ENCODE measurements at regions not wholly inside any gene's neighbourhood (a gene's known extent, or its start where the extent isn't known, plus 50 kb on each side); places are given as distances from the start of the nearest gene placed in this dataset.
"Not testable (repeated sequence)": the region's sequence is repeated elsewhere in the genome, so short reads cannot be mapped to it uniquely, and the experiment has no call there.

DNA sequence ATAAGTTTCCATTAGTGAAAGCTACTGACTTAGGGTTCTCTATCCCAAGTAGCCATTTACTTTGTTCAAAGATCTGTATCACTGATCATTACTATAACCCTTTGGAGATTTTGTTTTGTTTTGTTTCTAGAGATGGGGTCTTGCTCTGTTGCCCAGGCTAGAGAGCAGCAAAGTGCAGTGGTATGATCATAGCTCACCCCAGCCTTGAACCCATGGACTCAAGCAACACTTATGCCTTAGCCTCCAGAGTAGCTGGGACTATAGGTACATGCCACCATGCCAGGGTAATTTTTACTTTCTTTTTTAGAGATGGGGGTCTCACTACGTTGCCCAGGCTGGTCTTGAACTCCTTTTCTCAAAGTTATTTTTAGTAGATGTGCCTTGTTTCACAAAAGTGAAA lies 154.7 kb downstream of the KCNJ2 start:
- no peak for DNase-seq

DNA sequence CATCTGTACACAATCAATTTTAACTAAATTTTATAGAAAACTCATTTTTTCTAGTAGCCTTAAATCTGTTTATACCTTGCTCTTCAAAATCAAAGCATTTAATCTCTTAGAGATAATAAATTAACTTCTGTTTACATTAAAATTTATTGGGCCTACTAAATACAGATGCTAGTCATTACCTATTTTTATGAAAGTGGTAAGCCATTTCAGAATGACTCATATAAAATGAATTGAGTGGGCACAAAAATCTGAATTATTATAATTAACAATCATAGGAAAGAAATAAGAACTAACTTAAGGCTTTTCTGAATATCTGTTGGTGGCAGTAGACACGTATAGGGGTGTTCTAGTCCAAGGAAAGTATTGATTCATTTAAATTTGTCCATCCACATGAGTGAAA lies 157.9 kb downstream of the KCNJ2 start:
- DNase-seq = no peak

DNA sequence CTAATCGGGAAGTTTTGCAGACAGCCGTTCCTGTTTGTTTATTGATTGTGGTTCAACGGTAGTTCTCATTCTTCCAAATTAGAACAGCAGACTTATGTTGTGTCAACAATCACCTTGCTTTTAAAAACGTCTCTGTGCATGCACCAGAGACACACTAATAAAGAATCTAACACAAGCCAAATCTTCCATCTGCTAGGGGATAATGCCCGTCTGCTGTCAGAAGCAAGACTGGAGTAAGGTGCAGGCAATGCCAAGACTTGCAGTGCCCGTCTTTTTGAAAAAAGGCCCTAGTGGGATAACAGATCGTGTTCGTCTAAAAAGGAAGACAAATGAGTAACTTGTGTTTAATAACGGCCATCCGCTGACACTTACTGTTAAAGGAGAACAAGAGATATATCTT lies 158.4 kb downstream of the KCNJ2 start:
- DNase-seq = no peak

DNA sequence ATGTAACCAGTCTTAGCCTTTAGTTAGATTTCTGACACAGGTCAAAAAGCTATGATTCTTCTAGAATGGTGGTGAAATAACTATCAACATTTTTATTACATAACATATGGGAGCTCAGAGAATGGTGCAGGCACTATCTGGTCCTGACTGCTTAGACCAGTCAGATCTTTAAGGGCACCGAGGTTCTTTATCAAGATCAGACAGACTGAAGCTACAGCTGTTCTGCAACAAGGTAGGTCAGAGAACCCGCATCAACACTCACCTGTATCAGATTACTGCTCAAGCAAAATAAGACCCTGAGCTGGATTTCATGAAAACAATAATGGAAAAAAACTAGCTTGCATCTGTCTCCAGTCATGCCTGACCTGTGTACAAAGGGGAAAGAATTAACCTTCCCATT lies 160.4 kb downstream of the KCNJ2 start:
- DNase-seq = no peak

DNA sequence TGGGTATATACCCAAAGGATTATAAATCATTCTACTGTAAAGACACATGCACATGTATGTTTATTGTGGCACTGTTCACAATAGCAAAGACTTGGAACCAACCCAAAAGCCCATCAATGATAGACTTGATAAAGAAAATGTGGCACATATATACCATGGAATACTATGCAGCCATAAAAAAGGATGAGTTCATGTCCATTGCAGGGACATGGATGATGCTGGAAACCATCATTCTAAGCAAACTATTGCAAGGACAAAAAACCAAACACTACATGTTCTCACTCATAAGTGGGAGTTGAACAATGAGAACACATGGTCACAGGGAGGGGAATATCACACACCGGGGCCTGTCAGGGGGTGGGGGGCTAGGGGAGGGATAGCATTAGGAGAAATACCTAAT lies 161.7 kb downstream of the KCNJ2 start:
- DNase-seq = not testable (repeated sequence)

DNA sequence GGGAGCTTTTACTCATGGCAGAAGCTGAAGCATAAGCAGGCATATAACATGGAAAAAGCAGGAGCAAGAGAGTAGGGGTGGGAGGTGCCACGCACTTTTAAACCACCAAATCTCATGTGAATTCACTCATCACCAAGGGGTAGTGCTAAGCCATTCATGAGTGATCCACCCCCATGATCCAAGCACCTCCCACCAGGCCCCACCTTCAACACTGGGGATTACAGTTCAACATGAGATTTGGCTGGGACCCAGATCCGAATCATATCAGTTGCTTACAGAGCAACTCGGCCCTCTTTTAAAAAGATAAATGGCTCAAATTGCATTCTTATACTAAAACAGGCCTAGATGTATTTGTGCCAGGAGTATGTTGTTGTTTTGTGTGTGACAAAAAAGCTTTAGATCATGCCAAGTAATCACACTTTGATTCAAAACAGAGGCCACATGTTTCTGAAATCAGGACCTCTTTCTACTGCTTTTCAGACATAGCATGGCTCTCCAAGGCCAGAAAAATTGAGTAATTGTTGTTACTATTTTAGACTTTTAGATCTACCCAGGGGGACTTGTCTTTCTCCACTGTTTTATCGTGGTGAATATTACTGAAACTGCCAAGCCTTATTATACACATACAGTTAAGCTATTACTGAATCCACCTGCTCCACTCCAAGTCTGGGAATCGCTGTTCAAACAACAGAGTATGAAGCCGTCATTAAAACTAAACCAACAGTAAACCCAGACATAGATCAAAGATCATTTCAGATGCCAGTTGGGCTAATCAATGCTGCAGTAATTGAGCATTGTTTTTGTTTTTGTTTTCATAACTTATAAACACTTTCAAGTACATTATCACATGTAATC lies 163.3 kb downstream of the KCNJ2 start:
- DNase-seq = no peak

DNA sequence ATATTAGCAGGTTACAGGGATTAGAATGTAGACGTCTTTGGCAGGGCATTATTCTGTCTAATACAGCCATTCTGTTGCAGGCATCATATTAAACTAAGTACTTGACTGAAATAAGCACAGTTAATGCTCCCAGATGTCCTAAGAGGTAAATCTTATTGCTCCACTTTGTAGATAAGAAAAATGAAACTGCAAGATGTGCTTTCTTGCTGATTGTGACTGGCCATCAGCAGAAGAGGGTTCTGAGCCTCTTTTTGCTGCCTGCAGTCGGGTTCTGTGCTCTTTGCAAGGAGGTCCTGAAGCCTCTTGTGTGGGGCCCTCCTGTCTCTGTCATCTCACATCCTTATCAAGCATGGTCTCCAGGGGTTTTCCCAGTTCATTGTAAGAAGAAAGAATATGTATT lies 167.1 kb downstream of the KCNJ2 start:
- DNase-seq = no peak

DNA sequence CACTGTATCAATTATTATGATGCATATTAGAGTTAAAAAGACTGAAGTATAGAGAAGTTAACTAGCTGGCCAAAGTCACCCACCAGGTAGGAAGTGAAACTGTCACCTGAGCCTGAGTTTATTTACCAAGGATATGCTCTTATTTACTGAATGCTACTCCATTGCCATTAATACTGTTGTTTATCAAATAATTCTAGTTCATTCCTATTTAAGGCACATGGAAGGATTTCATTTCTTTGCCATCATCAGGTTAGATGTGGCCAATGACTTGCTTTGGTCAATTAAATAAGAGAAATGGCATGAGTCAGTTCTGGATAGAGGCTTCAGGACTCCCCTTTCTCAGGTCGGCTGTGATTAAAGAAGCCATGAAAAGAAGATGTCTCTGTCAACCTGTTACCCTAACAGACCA lies 169.6 kb downstream of the KCNJ2 start:
- DNase-seq = no peak

DNA sequence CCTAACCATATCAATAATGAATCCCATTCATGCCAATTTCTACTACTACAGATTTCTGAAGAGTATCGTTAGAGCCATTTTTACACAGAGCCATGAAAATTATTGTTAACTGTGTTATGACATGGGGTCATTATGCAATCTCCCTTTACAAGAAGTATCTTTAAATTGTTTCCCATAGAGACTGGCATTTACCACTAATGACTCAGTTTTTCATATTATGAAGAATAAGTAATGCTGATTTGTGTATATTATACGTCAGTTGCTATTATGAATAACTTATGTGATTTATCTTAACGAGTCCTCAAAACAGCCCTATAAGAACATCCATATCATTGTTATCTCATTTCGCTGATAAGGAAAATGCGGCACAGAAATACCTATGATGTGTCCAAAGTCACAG lies 173.8 kb downstream of the KCNJ2 start:
- no peak for DNase-seq

DNA sequence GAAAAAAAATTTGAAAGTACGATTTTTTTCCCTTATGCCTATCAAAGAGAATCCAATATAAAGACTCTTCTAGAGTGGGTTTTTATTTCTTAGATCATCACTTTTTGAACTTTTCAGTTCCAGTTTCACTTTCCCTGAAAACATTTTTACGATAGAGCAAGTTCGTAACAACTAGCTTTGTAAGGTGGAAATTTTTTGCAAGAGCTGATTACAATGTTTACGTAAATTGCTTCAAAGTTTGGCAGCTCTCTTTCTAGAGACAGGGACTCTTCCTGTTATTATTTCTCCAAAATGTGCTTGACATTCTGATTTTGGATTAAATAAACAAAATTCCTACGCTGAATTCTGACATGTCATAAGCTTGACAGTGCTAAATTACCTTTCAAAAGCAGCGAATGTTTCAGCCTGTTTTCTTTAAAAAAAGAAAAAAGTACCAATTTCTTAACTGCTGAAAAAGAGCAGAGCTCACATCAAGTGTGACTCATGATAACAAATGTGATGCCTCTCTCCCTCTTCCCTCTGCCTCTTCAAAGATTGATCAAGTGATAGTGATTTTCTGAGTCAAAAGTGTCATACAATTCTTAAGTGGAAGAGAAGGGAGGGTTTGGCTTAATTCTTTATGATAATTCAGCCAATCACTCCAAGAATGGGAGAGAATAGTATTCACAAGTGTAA lies 175.2 kb downstream of the KCNJ2 start:
- DNase-seq = no peak

DNA sequence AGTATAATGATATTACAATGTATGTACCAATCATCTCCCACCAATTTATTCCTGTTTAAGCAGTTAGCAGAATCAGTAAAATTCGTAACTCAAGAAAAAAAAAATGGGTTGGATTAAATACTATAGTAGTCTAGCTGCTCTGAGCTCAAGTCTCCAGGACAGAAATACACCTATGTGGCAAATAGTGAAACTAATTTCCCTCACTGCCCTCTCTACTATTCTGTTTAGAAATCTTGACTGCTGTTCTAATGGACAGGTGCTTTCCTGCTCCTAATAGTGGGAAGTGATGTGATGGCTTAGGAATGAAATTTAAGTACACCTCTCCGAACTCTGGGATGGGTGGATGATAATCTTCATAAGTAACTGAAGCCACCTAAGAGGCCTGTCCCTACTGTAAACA lies 175.7 kb downstream of the KCNJ2 start:
- no peak for DNase-seq

DNA sequence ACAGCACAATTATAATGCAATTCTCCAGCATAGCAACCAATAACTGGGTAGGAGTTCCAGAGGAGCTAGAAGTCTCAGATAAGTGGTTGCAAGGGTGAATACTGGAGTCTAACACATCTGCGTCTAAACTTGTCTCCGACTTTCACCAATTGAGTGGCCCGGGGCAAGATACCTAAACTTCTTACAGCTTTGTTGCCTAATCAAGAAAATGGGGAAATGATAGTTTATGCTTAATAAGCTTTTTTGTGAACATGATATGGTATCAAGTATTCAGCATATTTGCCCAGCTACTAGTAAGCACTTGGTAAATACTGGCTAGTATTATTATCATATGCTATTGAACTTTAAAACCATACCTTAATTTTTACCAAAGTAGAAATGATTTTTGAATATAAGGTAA lies 183.5 kb downstream of the KCNJ2 start:
- no peak for DNase-seq

DNA sequence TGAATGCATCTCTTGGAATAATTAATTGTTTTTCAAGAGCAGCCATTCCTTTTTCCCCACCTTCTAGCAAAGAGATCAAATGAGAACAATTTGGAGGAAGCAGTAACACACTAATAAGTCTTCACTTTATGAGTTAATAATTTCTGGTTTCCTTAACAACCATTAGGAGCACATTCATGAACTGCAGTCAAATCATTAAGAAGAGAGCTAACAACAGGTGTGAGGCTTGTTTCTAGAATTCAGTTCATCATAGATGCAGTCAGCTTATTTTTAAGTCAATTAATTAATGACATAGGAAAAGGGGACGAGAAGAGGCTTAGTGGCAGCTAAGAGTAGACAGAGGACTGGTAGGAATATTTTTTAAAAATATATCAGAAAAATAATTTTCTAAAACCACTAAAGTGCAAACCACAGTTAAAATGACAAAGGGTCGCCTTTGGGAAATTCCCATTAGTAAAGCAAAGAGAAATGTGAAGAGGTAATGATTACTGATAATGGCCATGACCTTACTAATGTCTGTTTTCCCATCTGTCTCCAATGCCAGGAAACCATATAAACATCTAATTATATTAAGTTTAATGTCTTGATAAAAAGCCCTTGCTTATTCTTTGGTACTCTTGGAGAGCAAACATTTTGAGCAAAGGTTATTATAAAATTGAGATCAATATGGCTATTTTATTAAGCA lies 184.2 kb downstream of the KCNJ2 start:
- DNase-seq = no peak

DNA sequence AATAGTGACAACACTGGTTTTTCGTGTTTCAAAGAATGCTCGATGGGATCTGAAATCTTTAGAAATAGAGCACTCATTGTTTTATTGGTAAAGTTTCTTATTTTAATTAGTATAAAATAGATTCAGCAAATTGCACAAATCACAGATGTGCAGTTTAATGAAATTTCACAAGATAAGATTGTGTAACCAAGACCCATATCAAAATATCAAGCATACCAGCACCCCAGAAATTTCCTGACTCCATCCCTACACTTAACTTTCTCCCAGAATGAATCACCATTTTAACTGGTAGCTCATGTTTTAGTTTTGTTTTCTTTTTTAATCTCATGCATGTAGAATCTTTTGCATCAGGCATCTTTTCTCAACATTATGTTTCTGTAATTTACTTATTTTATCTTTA lies 185.9 kb downstream of the KCNJ2 start:
- no peak for DNase-seq

DNA sequence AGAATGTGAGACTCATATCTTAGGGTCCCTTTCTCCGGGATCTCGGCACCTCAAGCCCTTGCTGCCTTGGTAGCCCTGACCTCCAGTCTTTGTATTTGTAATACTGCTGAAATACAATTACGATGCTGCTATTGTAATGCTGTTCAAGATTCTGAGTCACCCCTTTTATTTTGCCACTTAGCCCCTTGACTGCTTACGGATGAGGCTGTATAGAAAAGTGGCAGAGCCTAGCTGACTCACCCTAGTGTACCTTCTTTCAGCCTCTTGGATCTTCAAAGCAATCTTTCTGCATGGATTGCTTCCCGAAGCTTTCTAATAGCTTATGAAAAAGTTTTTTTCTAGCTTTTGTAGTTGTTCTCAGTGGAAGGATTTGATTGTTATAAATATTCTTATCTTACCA lies 187.9 kb downstream of the KCNJ2 start:
- DNase-seq = no peak

DNA sequence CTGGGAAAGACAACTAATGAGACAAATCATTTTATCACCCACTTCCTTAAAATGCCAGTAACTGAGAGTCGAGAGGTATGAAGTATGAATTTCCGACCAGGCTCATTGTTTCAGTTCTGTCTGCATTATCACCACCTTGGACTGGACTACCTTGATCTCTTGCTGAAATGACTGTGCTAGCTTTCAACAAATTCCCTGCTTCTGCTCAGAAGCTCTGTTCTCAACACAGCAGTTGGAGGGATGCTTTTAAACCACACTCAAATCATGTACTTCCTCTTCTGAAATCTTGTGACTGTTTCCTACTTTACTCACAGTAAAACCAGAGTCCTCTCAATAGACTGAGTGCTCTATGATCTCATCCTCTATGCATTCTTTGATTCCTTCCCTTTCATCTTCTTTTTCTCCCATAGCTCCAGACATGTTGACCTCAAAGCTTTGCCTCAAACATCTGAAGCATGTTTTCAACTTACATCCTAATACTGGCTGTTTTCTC lies 195.8 kb downstream of the KCNJ2 start:
- no peak for DNase-seq

DNA sequence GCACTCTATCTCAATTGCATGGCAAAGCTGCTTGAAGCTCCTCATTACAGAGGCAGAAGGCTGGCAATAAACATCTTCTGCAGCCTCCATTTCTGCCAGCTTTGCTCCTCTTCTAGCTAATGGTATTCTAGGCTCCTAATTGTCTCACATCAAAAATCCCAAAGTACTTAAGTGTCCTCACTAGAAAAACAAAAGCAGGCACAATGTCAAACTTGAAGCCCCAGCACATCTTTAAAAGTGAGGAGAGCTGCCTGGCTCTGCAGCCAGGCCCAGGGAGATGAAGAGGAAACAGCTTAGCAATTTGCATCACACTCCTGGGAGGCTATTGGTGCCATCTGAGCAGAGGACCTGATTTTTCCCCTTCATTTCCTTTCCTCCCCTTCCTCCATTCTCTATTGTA lies 197.1 kb downstream of the KCNJ2 start:
- DNase-seq = no peak

DNA sequence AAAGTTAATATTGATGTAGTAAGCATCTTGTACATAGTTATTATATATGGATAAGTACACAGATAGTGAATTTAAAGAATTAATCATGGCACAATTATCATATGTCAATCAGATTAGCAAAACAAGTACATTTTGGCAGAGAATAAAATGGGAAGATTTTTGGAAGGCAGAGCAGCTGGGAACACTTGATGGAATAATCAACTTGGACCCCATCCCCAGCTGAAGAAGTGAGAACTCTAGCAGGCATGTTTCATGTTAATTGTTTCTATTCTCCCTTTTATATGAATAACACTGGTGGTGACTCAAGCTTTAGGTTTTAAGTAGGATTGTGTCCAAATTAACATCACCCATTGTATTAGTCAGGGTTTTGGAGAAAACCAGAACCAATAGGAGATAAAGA lies 198.7 kb downstream of the KCNJ2 start:
- no peak for DNase-seq

DNA sequence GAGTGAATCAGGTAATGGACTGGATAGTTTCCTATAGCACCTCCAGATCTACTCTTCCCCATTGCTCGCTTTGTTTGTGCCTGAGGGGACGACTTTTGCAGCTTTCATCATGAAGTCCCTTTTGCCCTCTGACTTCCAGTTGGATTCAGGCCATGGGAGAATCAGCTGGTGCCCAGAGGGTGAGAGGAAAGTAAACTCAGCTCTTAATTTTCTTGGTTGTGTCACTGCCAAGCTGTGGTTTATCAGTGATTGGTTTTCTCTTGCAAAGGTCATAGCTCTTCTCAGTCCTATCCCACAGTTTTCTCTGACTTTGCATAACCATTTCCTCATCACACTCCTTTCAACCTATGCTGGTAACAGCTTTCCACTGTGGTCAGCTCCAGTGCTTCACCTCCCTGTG lies 200.1 kb downstream of the KCNJ2 start:
- DNase-seq = no peak

DNA sequence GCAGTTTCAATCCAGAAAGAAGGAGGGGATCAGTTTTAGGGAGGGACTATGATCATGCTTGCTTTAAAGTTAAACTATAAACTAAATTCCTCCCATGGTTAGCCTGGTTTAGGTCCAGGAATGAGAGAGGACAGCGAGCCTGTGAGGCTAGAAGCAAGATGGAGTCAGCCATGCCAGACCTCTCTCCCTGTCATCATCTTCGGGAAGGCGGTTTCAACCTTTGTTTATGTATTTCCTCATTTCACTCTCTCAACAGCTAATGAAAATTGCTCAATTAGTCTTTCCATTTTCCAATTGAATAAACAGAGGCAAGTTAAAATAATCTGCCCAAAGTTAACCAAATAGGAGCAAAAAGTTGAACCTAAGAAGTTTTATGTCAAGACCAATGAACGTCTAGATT lies 201.5 kb downstream of the KCNJ2 start:
- DNase-seq = no peak

DNA sequence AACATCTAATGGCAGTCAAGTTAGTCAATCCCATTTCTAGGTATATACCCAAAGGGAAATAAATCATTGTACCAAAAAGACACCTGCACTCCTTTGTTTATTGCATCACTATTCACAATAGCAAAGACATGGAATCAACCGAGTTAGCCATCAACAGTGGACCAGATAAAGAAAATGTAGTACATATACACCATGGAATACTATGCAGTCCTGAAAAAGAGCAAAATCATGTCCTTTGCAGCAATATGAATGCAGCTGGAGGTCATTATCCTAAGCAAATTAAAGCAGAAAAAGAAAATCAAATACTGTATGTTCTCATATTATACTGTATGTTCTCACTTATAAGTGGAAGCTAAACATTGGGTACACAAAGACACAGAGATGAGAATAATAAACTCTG lies 204.0 kb downstream of the KCNJ2 start:
- no peak for DNase-seq

DNA sequence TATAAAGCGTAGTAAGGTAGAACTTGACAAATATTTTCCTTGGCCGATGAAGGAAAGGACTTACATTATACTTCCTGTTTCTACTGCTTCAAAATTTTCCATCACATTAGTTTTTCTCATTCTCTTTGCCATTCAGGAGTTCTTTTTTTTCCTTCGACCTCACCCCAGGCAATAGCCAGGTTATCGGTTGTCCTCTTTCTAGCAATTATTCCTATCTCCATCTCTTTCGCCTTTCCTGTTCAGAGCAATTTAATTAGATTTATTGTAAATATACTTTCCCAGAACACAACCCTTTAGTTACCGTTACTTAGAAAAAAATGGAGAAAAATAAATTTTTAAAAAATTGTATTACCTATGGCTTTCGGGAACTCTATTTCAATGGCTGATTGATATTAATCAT lies 205.2 kb downstream of the KCNJ2 start:
- DNase-seq = no peak

DNA sequence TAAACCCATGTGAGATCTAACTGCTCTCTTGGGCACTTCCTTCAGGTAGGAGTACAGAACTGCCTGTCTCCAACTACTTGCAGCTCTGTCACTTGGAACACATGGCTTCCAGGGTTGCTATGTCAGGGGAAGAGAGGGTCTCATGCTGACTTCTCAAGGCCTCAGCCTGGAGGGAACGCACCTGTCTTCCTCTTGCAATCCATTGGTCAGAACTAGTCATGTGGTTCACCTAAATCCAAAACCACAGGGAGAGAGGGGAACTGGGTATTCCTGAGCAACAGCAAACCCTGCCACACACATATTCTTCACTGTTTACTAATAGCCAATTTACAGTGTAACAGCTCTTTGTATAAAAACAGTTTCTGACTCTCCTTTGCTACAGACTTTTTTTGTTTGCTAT lies 206.1 kb downstream of the KCNJ2 start:
- DNase-seq = no peak
